Mesenchymal stem cell (in vitro differentiated cells and primary cell): ENCODE measurements at regions not wholly inside any gene's neighbourhood (a gene's known extent, or its start where the extent isn't known, plus 50 kb on each side); places are given as distances from the start of the nearest gene placed in this dataset.

ENCODE experiments used
- DNase-seq: peaks from one replicate; pipeline ENCODE4 v3.0.0-alpha.2; 2013
- H2AFZ ChIP-seq: one replicate; pipeline ENCODE4 v1.6.1; 2013; ENCODE audit warnings: low read depth, mild to moderate bottlenecking, control low read depth, inconsistent platforms, low read length, moderate library complexity
- H2AK5ac ChIP-seq: 2 replicates; pipeline ENCODE4 v1.6.1; 2013; ENCODE audit warnings: low read length, moderate library complexity, mild to moderate bottlenecking, inconsistent platforms; ENCODE audit not compliant: severe bottlenecking
- H2BK120ac ChIP-seq: one replicate; pipeline ENCODE4 v1.6.1; 2013; ENCODE audit warnings: low read depth, mild to moderate bottlenecking, inconsistent platforms, low read length, moderate library complexity
- H2BK12ac ChIP-seq, 2 experiments: one replicate each; pipeline ENCODE4 v1.6.1; 2013; ENCODE audit warnings: inconsistent platforms in 2 of 2, low read length in 2 of 2, mild to moderate bottlenecking in 2 of 2, moderate library complexity in 2 of 2, control low read depth in 1 of 2
- H2BK15ac ChIP-seq: one replicate; pipeline ENCODE4 v1.6.1; 2013; ENCODE audit warnings: mild to moderate bottlenecking, low read depth, inconsistent platforms; ENCODE audit not compliant: poor library complexity, severe bottlenecking
- H2BK5ac ChIP-seq: 2 replicates; pipeline ENCODE4 v1.6.1; 2013; ENCODE audit warnings: low read depth, mild to moderate bottlenecking, low read length, control low read depth, inconsistent platforms; ENCODE audit not compliant: poor library complexity, severe bottlenecking
- H3K14ac ChIP-seq, 2 experiments: one replicate each; pipeline ENCODE4 v1.6.1; 2013; ENCODE audit warnings: inconsistent platforms in 2 of 2, low read length in 2 of 2, control low read depth in 1 of 2, mild to moderate bottlenecking in 1 of 2, moderate library complexity in 1 of 2
- H3K18ac ChIP-seq, 2 experiments: one replicate each; pipeline ENCODE4 v1.6.1; 2013; ENCODE audit warnings: inconsistent platforms in 2 of 2, low read length in 2 of 2, control low read depth in 1 of 2, low read depth in 1 of 2, mild to moderate bottlenecking in 1 of 2
- H3K23ac ChIP-seq, 2 experiments: one replicate each; pipeline ENCODE4 v1.6.1; 2013; ENCODE audit warnings: inconsistent platforms in 2 of 2, low read length in 2 of 2, mild to moderate bottlenecking in 2 of 2, moderate library complexity in 2 of 2, control low read depth in 1 of 2
- H3K27ac ChIP-seq: 2 replicates; pipeline ENCODE4 v1.5.1; 2013; ENCODE audit warnings: mild to moderate bottlenecking, moderate library complexity, low read length, control low read depth, inconsistent platforms; ENCODE audit not compliant: poor library complexity, severe bottlenecking
- H3K27me3 ChIP-seq, 2 experiments: 2 replicates each; pipeline versions ENCODE4 v1.6.1 to v1.7.0; 2013; ENCODE audit warnings: low read length in 2 of 2, mild to moderate bottlenecking in 2 of 2, moderate library complexity in 2 of 2, control low read depth in 1 of 2, inconsistent platforms in 1 of 2; ENCODE audit not compliant: control insufficient read depth in 1 of 2, insufficient read depth in 1 of 2
- H3K36me3 ChIP-seq, 2 experiments: 2 replicates each; pipeline versions ENCODE4 v1.6.1 to v1.7.0; 2013; ENCODE audit warnings: low read length in 2 of 2, control low read depth in 1 of 2, inconsistent platforms in 1 of 2, low read depth in 1 of 2, mild to moderate bottlenecking in 1 of 2; ENCODE audit not compliant: insufficient read depth in 2 of 2, control insufficient read depth in 1 of 2
- H3K4ac ChIP-seq, 2 experiments: one replicate each; pipeline ENCODE4 v1.6.1; 2013; ENCODE audit warnings: inconsistent platforms in 2 of 2, low read length in 2 of 2, mild to moderate bottlenecking in 2 of 2, moderate library complexity in 2 of 2, control low read depth in 1 of 2, low read depth in 1 of 2
- H3K4me1 ChIP-seq: 2 replicates; pipeline ENCODE4 v1.6.1; 2013; ENCODE audit warnings: low read depth, low read length, control low read depth; ENCODE audit not compliant: control insufficient read depth, insufficient read depth
- H3K4me2 ChIP-seq: 2 replicates; pipeline ENCODE4 v1.6.1; 2013; ENCODE audit warnings: low read length, mild to moderate bottlenecking, inconsistent platforms; ENCODE audit not compliant: poor library complexity, severe bottlenecking
- H3K4me3 ChIP-seq, 2 experiments: 2 replicates each; pipeline versions ENCODE4 v1.5.1 to v1.7.0; 2013; ENCODE audit warnings: low read length in 2 of 2, mild to moderate bottlenecking in 2 of 2, control low read depth in 1 of 2, low read depth in 1 of 2; ENCODE audit not compliant: insufficient read depth in 1 of 2
- H3K79me1 ChIP-seq: replicated peaks from 2 replicates; pipeline ENCODE4 v1.6.1; 2013; ENCODE audit warnings: mild to moderate bottlenecking, control low read depth, low read length, inconsistent platforms; ENCODE audit not compliant: poor library complexity, severe bottlenecking
- H3K9ac ChIP-seq: 2 replicates; pipeline ENCODE4 v1.7.0; 2013; ENCODE audit warnings: mild to moderate bottlenecking, low read length, moderate library complexity
- H3K9me3 ChIP-seq: 2 replicates; pipeline ENCODE4 v1.7.0; 2013; ENCODE audit warnings: mild to moderate bottlenecking, low read length; ENCODE audit not compliant: control insufficient read depth
- H4K8ac ChIP-seq: one replicate; pipeline ENCODE4 v1.6.1; 2013; ENCODE audit warnings: inconsistent platforms, mild to moderate bottlenecking, low read length, moderate library complexity
- H4K91ac ChIP-seq: one replicate; pipeline ENCODE4 v1.6.1; 2013; ENCODE audit warnings: mild to moderate bottlenecking, low read length, inconsistent platforms
- WGBS: methylation state at CpG from one replicate; pipeline ENCODE4 v1.1.7; 2013; ENCODE audit warnings: mixed read lengths; 5-methylcytosine and 5-hydroxymethylcytosine counted together

- H4K8ac ChIP-seq = no peak overlapping the region
- no peak overlapping the region for H3K9ac ChIP-seq
- H3K4me1 ChIP-seq = peaks cover 16% of the 10 kb centered on the region
- H2BK5ac ChIP-seq = no peak overlapping the region
- no peak overlapping the region for H3K4ac ChIP-seq
- no peak overlapping the region for H2BK120ac ChIP-seq
- no CpG with 5 or more reads among the region's 1 CpG for WGBS
- H3K27ac ChIP-seq = no peak overlapping the region
- DNase-seq = no peak
- peaks cover 7% of the 10 kb centered on the region for H3K9me3 ChIP-seq
- H4K91ac ChIP-seq = no peak overlapping the region
- H2BK15ac ChIP-seq = no peak overlapping the region
- H2AK5ac ChIP-seq = no peak overlapping the region
- no peak overlapping the region for H3K4me3 ChIP-seq
- no peak overlapping the region for H2AFZ ChIP-seq
- H3K79me1 ChIP-seq = no peaks in the 10 kb centered on the region
- no peak overlapping the region for H3K14ac ChIP-seq
- no peak overlapping the region for H3K4me2 ChIP-seq
- H3K27me3 ChIP-seq = no peaks in the 10 kb centered on the region
- H3K23ac ChIP-seq = no peak overlapping the region
- H3K36me3 ChIP-seq = no peaks in the 10 kb centered on the region
- H2BK12ac ChIP-seq = no peak overlapping the region
- H3K18ac ChIP-seq = no peak overlapping the region
Observed at GRCh38 chr9:86671018-86671417, 276.3 kb downstream of the GAS1 start.

GRCh38 chr9:86670536-86670935 lies 276.8 kb downstream of the GAS1 start:
- H3K27me3 ChIP-seq = no peaks in the 10 kb centered on the region
- H3K27ac ChIP-seq = no peak overlapping the region
- H3K23ac ChIP-seq = no peak overlapping the region
- H4K8ac ChIP-seq = no peak overlapping the region
- WGBS = 83% methylated on average over 3 of the region's 4 CpGs
- H3K4me2 ChIP-seq = no peak overlapping the region
- no peak overlapping the region for H3K18ac ChIP-seq
- no peak overlapping the region for H4K91ac ChIP-seq
- H3K4me3 ChIP-seq = no peak overlapping the region
- no peak overlapping the region for H2BK15ac ChIP-seq
- H3K79me1 ChIP-seq = no peaks in the 10 kb centered on the region
- H2AFZ ChIP-seq = no peak overlapping the region
- H2BK120ac ChIP-seq = no peak overlapping the region
- H2AK5ac ChIP-seq = no peak overlapping the region
- no peak overlapping the region for H2BK5ac ChIP-seq
- H2BK12ac ChIP-seq = no peak overlapping the region
- H3K14ac ChIP-seq = no peak overlapping the region
- peaks cover 7% of the 10 kb centered on the region for H3K9me3 ChIP-seq
- no peak overlapping the region for H3K4ac ChIP-seq
- no peaks in the 10 kb centered on the region for H3K36me3 ChIP-seq
- no peak for DNase-seq
- peaks cover 16% of the 10 kb centered on the region for H3K4me1 ChIP-seq
- no peak overlapping the region for H3K9ac ChIP-seq

GRCh38 chr9:86670076-86670475 lies 277.2 kb downstream of the GAS1 start:
- no peaks in the 10 kb centered on the region for H3K79me1 ChIP-seq
- H2BK15ac ChIP-seq = no peak overlapping the region
- no peak overlapping the region for H3K4me2 ChIP-seq
- H4K8ac ChIP-seq = no peak overlapping the region
- H3K18ac ChIP-seq = no peak overlapping the region
- H2BK12ac ChIP-seq = no peak overlapping the region
- no peak overlapping the region for H3K4ac ChIP-seq
- no peak for DNase-seq
- H3K36me3 ChIP-seq = no peaks in the 10 kb centered on the region
- no peak overlapping the region for H2BK120ac ChIP-seq
- H2AFZ ChIP-seq = no peak overlapping the region
- 92% methylated on average over 2 of the region's 3 CpGs for WGBS
- peaks cover 14% of the 10 kb centered on the region for H3K4me1 ChIP-seq
- no peak overlapping the region for H4K91ac ChIP-seq
- no peak overlapping the region for H3K9ac ChIP-seq
- H3K4me3 ChIP-seq = no peak overlapping the region
- no peaks in the 10 kb centered on the region for H3K27me3 ChIP-seq
- H3K9me3 ChIP-seq = peaks cover 7% of the 10 kb centered on the region
- no peak overlapping the region for H2BK5ac ChIP-seq
- H3K23ac ChIP-seq = no peak overlapping the region
- no peak overlapping the region for H2AK5ac ChIP-seq
- no peak overlapping the region for H3K27ac ChIP-seq
- H3K14ac ChIP-seq = no peak overlapping the region

- Histone ChIP-seq H3K9ac (no peak overlapping the region), H3K4me3 (no peak overlapping the region), H2BK120ac (no peak overlapping the region), H3K23ac (no peak overlapping the region), H2BK5ac (no peak overlapping the region), H3K9me3 (peaks cover 7% of the 10 kb centered on the region), H3K14ac (no peak overlapping the region), H4K8ac (no peak overlapping the region), H2AFZ (no peak overlapping the region), H3K36me3 (no peaks in the 10 kb centered on the region), H2BK12ac (no peak overlapping the region), H3K4ac (no peak overlapping the region), H4K91ac (no peak overlapping the region), H2AK5ac (no peak overlapping the region), H3K18ac (no peak overlapping the region), H3K27me3 (no peaks in the 10 kb centered on the region), H2BK15ac (no peak overlapping the region), H3K27ac (no peak overlapping the region), H3K79me1 (no peaks in the 10 kb centered on the region), H3K4me2 (no peak overlapping the region), H3K4me1 (peaks cover 14% of the 10 kb centered on the region)
- 80% methylated on average over 4 of the region's 4 CpGs for WGBS
- DNase-seq = no peak
Observed at GRCh38 chr9:86669422-86669821, 277.9 kb downstream of the GAS1 start.
